Uterus (tissue), 3 donors: ENCODE measurements at regions not wholly inside any gene's neighbourhood (a gene's known extent, or its start where the extent isn't known, plus 50 kb on each side); places are given as distances from the start of the nearest gene placed in this dataset.

Source experiments
- DNase-seq, 2 donors: peaks; one replicate each; pipeline ENCODE4 v3.0.0-alpha.2; 2019 to 2020
- H3K27ac ChIP-seq, 2 donors: fragments of 200-600 bp; sonication (generic); 1 replicate in 1 of 2; 2 replicates in 1 of 2; pipeline ENCODE4 v1.5.1; 2016 to 2018
- H3K27me3 ChIP-seq, 2 donors: fragments of 200-600 bp; sonication (generic); one replicate each; pipeline ENCODE4 v1.5.1; 2018 to 2019; ENCODE audit warnings: control low read depth in 1 of 2
- H3K36me3 ChIP-seq, 2 donors: fragments of 200-600 bp; sonication (generic); one replicate each; pipeline ENCODE4 v1.5.1; 2019; ENCODE audit warnings: control low read depth in 1 of 2
- H3K4me1 ChIP-seq, 2 donors: fragments of 200-600 bp; sonication (generic); one replicate each; pipeline ENCODE4 v1.5.1; 2018 to 2019; ENCODE audit warnings: control low read depth in 1 of 2
- H3K4me3 ChIP-seq, 2 donors: fragments of 200-600 bp; sonication (generic); 1 replicate in 1 of 2; 2 replicates in 1 of 2; pipeline ENCODE4 v1.5.1; 2018 to 2019; ENCODE audit warnings: mild to moderate bottlenecking in 1 of 2
- H3K9me3 ChIP-seq, 2 donors: fragments of 200-600 bp; sonication (generic); one replicate each; pipeline ENCODE4 v1.5.1; 2019; ENCODE audit warnings: control low read depth in 1 of 2
- CTCF ChIP-seq, 4 experiments: fragments of 200-600 bp in 2 of 4; fragments of 450-650 bp in 2 of 4; sonication (generic) in 2 of 4; IDR thresholded peaks; one replicate each; pipeline ENCODE4 v1.5.1; 2016 to 2019; ENCODE audit warnings: antibody characterized with exemption in 4 of 4, mild to moderate bottlenecking in 2 of 4, moderate library complexity in 1 of 4
- POLR2A ChIP-seq, 2 donors: fragments of 450-650 bp; IDR thresholded peaks; one replicate each; pipeline ENCODE4 v1.6.1; 2016; ENCODE audit warnings: antibody characterized with exemption in 2 of 2, mild to moderate bottlenecking in 1 of 2, moderate library complexity in 1 of 2
- intact Hi-C: fragments of 100-400 bp; cut with DNase I; formaldehyde crosslinking; loops from one replicate; pipeline ENCODE4 v1.15.1; 2023; ENCODE audit warnings: low total_unique reads
- donor health status: DM: yes; HTN: yes; CAD: no.

- no peaks in the 10 kb centered on the region for H3K27me3 ChIP-seq
- H3K4me3 ChIP-seq: no peak overlapping the region
- H3K9me3 ChIP-seq: no peaks in the 10 kb centered on the region
- no peak for TF ChIP-seq CTCF (IDR thresholded peaks at IDR 0.05)
- H3K36me3 ChIP-seq: no peaks in the 10 kb centered on the region
- no peak overlapping the region for H3K27ac ChIP-seq
- intact Hi-C loops: no loop called here
- DNase-seq: no peak
- H3K4me1 ChIP-seq: no peaks in the 10 kb centered on the region
Observed at GRCh38 chr13:72567566-72567965, 159.9 kb downstream of the MZT1 start.

- no peaks in the 10 kb centered on the region for H3K36me3 ChIP-seq
- no peak overlapping the region for H3K4me3 ChIP-seq
- intact Hi-C loops: no loop called here
- no peak for TF ChIP-seq POLR2A (IDR thresholded peaks at IDR 0.05)
- no peak for TF ChIP-seq CTCF (IDR thresholded peaks at IDR 0.05)
- no peak overlapping the region for H3K27ac ChIP-seq
- H3K27me3 ChIP-seq: no peaks in the 10 kb centered on the region
- no peak for DNase-seq
- no peaks in the 10 kb centered on the region for H3K9me3 ChIP-seq
- H3K4me1 ChIP-seq: no peaks in the 10 kb centered on the region
Observed at GRCh38 chr13:72566526-72566925, 160.9 kb downstream of the MZT1 start.

GRCh38 chr13:72565893-72566292 is 161.5 kb downstream of the MZT1 start:
- TF ChIP-seq POLR2A (IDR thresholded peaks at IDR 0.05): no peak
- TF ChIP-seq CTCF (IDR thresholded peaks at IDR 0.05): peak in 1 of 4 experiments; percentile 21
- no peaks in the 10 kb centered on the region for H3K9me3 ChIP-seq
- no peaks in the 10 kb centered on the region for H3K36me3 ChIP-seq
- no peak overlapping the region for H3K4me3 ChIP-seq
- no peaks in the 10 kb centered on the region for H3K27me3 ChIP-seq
- intact Hi-C loops: no loop called here
- no peak for DNase-seq
- H3K4me1 ChIP-seq: no peaks in the 10 kb centered on the region
- no peak overlapping the region for H3K27ac ChIP-seq

GRCh38 chr13:72562686-72563085 is 164.7 kb downstream of the MZT1 start:
- no peak for TF ChIP-seq CTCF (IDR thresholded peaks at IDR 0.05)
- TF ChIP-seq POLR2A (IDR thresholded peaks at IDR 0.05): no peak
- H3K27me3 ChIP-seq: no peaks in the 10 kb centered on the region
- no peaks in the 10 kb centered on the region for H3K9me3 ChIP-seq
- H3K27ac ChIP-seq: no peak overlapping the region
- no peaks in the 10 kb centered on the region for H3K4me1 ChIP-seq
- H3K4me3 ChIP-seq: no peak overlapping the region
- H3K36me3 ChIP-seq: no peaks in the 10 kb centered on the region
- DNase-seq: no peak
- intact Hi-C loops: no loop called here

- H3K36me3 ChIP-seq: no peaks in the 10 kb centered on the region
Observed at GRCh38 chr13:72561791-72562190, 165.6 kb downstream of the MZT1 start.

More at GRCh38 chr13:72561791-72562190, 165.6 kb downstream of the MZT1 start:
- TF ChIP-seq POLR2A (IDR thresholded peaks at IDR 0.05) (no peak), CTCF (IDR thresholded peaks at IDR 0.05) (no peak)
- H3K4me3 ChIP-seq: no peak overlapping the region
- intact Hi-C loops: no loop called here
- no peaks in the 10 kb centered on the region for H3K9me3 ChIP-seq
- no peak for DNase-seq
- H3K27ac ChIP-seq: no peak overlapping the region
- H3K27me3 ChIP-seq: no peaks in the 10 kb centered on the region
- H3K4me1 ChIP-seq: no peaks in the 10 kb centered on the region
